Karpas-422 (cell line): ENCODE measurements at regions not wholly inside any gene's neighbourhood (a gene's known extent, or its start where the extent isn't known, plus 50 kb on each side); places are given as distances from the start of the nearest gene placed in this dataset.

ENCODE experiments used
- DNase-seq: peaks from one replicate; pipeline ENCODE4 v3.0.0-alpha.2; 2015
- H2AFZ ChIP-seq: fragments of 200-600 bp; sonication (generic); 2 replicates; pipeline ENCODE4 v1.6.1; 2014; ENCODE audit warnings: antibody characterized with exemption, low read length, mixed read lengths
- H3K27ac ChIP-seq: fragments of 200-600 bp; sonication (generic); 2 replicates; pipeline ENCODE4 v1.5.1; 2014; ENCODE audit warnings: mild to moderate bottlenecking, low read length, moderate library complexity
- H3K27me3 ChIP-seq: fragments of 200-600 bp; sonication (generic); 2 replicates; pipeline ENCODE4 v1.6.1; 2014; ENCODE audit warnings: low read length, mixed read lengths
- H3K36me3 ChIP-seq: fragments of 200-600 bp; sonication (generic); 2 replicates; pipeline ENCODE4 v1.6.1; 2014; ENCODE audit warnings: low read length, mixed read lengths; ENCODE audit not compliant: insufficient read depth
- H3K4me1 ChIP-seq: fragments of 200-600 bp; sonication (generic); 2 replicates; pipeline ENCODE4 v1.6.1; 2014; ENCODE audit warnings: mild to moderate bottlenecking, low read length, mixed read lengths
- H3K4me2 ChIP-seq: fragments of 200-600 bp; sonication (generic); 2 replicates; pipeline ENCODE4 v1.6.1; 2014; ENCODE audit warnings: low read length, low read depth, mild to moderate bottlenecking; ENCODE audit not compliant: poor library complexity, severe bottlenecking
- H3K4me3 ChIP-seq: fragments of 200-600 bp; sonication (generic); 2 replicates; pipeline ENCODE4 v1.5.1; 2014; ENCODE audit warnings: mild to moderate bottlenecking, antibody characterized with exemption, low read length, mixed read lengths
- H3K79me2 ChIP-seq: fragments of 200-600 bp; sonication (generic); 2 replicates; pipeline ENCODE4 v1.6.1; 2014; ENCODE audit warnings: mild to moderate bottlenecking, low read length, mixed read lengths
- H3K9ac ChIP-seq: fragments of 200-600 bp; sonication (generic); 2 replicates; pipeline ENCODE4 v1.6.0; 2014; ENCODE audit warnings: low read length
- H3K9me2 ChIP-seq: fragments of 200-600 bp; sonication (generic), shearing (Covaris generic); replicated peaks from 2 replicates; pipeline ENCODE4 v1.6.0; 2014; ENCODE audit warnings: mild to moderate bottlenecking, low read length, moderate library complexity; ENCODE audit not compliant: insufficient read depth
- H3K9me3 ChIP-seq: fragments of 300-700, 200-600 bp; sonication (generic); 2 replicates; pipeline ENCODE4 v1.6.1; 2014; ENCODE audit warnings: low read length, mixed read lengths
- H4K20me1 ChIP-seq: fragments of 200-600 bp; sonication (generic); 2 replicates; pipeline ENCODE4 v1.6.1; 2014; ENCODE audit warnings: mild to moderate bottlenecking, antibody characterized with exemption, low read length, low read depth; ENCODE audit not compliant: insufficient read depth

DNA sequence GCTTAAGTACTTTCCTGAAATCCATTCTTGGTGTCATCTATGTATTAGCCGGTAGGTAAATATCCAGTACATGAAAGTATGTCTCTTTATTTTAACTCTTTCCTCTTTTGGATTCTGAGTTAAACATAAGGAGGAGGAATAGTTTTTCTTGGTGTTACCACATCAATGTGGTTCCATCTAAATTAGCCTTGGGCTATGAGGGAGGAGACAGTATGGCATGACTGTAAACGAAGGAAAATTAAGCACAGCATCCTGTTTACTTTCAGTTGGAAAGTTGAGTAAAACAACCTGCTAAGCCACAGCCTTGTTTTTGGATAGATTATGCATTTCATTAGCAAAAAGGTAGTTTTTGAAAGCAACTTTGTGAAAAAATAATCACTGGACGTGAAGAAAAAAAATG is 693.0 kb upstream of the SOX9 start:
- H3K4me3 ChIP-seq, result no peak overlapping the region
- H3K27ac ChIP-seq, result no peak overlapping the region
- H3K4me1 ChIP-seq, result peaks cover 24% of the 10 kb centered on the region
- DNase-seq, result no peak
- H3K79me2 ChIP-seq, result no peaks in the 10 kb centered on the region
- no peak overlapping the region for H2AFZ ChIP-seq
- no peak overlapping the region for H3K9ac ChIP-seq
- H3K9me2 ChIP-seq, result no peaks in the 10 kb centered on the region
- H3K9me3 ChIP-seq, result peaks cover 5% of the 10 kb centered on the region; the same call in 1 of the 2 replicates
- H3K27me3 ChIP-seq, result no peaks in the 10 kb centered on the region
- H4K20me1 ChIP-seq, result no peaks in the 10 kb centered on the region
- no peaks in the 10 kb centered on the region for H3K36me3 ChIP-seq
- H3K4me2 ChIP-seq, result no peak overlapping the region

DNA sequence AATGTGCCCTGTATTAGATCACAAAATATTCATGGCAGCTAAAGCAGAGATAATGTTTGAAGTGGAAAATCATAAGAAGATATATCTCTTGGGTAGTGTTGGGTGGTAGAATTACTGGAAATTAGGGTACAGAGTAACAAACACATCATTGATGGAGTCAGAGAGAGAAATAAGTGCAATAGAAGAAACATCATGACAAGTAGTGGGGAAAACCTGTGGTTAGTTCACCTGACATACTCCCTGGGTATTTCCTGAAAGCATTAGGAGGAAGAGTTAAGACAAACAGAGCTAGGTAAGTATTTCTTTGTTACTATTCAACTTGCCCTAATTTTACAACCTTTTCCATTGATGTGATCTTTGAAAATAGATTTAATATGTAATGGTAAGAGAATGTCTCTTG is 691.9 kb upstream of the SOX9 start:
- H3K36me3 ChIP-seq, result no peaks in the 10 kb centered on the region
- peaks cover 5% of the 10 kb centered on the region; the same call in 1 of the 2 replicates for H3K9me3 ChIP-seq

GRCh38 chr17:71430281-71430680 is 690.5 kb upstream of the SOX9 start:
- Histone ChIP-seq H3K9me3 (peaks cover 5% of the 10 kb centered on the region; the same call in 1 of the 2 replicates), H3K79me2 (no peaks in the 10 kb centered on the region), H3K27me3 (no peaks in the 10 kb centered on the region), H3K4me1 (0 out of 2 replicates have a peak, but pooled peaks cover under 1% of the 10 kb centered on the region), H3K9me2 (no peaks in the 10 kb centered on the region), H3K4me2 (no peak overlapping the region), H2AFZ (no peak overlapping the region), H3K9ac (no peak overlapping the region), H3K36me3 (no peaks in the 10 kb centered on the region), H3K27ac (no peak overlapping the region), H4K20me1 (no peaks in the 10 kb centered on the region), H3K4me3 (no peak overlapping the region)
- no peak for DNase-seq

More for the DNA sequence above, 691.9 kb upstream of the SOX9 start:
- no peak for DNase-seq
- H3K4me1 ChIP-seq, result peaks cover 15% of the 10 kb centered on the region
- H3K4me2 ChIP-seq, result no peak overlapping the region
- H3K4me3 ChIP-seq, result no peak overlapping the region
- H3K9ac ChIP-seq, result no peak overlapping the region
- H2AFZ ChIP-seq, result no peak overlapping the region
- H3K9me2 ChIP-seq, result no peaks in the 10 kb centered on the region
- no peak overlapping the region for H3K27ac ChIP-seq
- H3K27me3 ChIP-seq, result no peaks in the 10 kb centered on the region
- H4K20me1 ChIP-seq, result no peaks in the 10 kb centered on the region
- no peaks in the 10 kb centered on the region for H3K79me2 ChIP-seq

- H3K9me3 ChIP-seq, result peaks cover 5% of the 10 kb centered on the region; the same call in 1 of the 2 replicates
- no peak overlapping the region for H3K27ac ChIP-seq
- no peaks in the 10 kb centered on the region for H3K4me1 ChIP-seq
- no peaks in the 10 kb centered on the region for H3K27me3 ChIP-seq
- no peak overlapping the region for H3K9ac ChIP-seq
- no peaks in the 10 kb centered on the region for H3K79me2 ChIP-seq
- no peak overlapping the region for H3K4me3 ChIP-seq
- H3K9me2 ChIP-seq, result no peaks in the 10 kb centered on the region
- DNase-seq, result no peak
- no peak overlapping the region for H3K4me2 ChIP-seq
- no peaks in the 10 kb centered on the region for H3K36me3 ChIP-seq
- H4K20me1 ChIP-seq, result no peaks in the 10 kb centered on the region
- H2AFZ ChIP-seq, result no peak overlapping the region
Measured at GRCh38 chr17:71431146-71431545, 689.7 kb upstream of the SOX9 start.

GRCh38 chr17:71432378-71433315 is 688.2 kb upstream of the SOX9 start:
- Histone ChIP-seq H3K9me2 (no peaks in the 10 kb centered on the region), H4K20me1 (no peaks in the 10 kb centered on the region), H3K27me3 (no peaks in the 10 kb centered on the region), H3K4me2 (no peak overlapping the region), H3K9ac (no peak overlapping the region), H2AFZ (no peak overlapping the region), H3K36me3 (no peaks in the 10 kb centered on the region), H3K9me3 (peaks cover 5% of the 10 kb centered on the region; the same call in 1 of the 2 replicates), H3K79me2 (no peaks in the 10 kb centered on the region), H3K27ac (no peak overlapping the region), H3K4me1 (no peaks in the 10 kb centered on the region), H3K4me3 (no peak overlapping the region)
- no peak for DNase-seq

- Histone ChIP-seq H3K9me3 (no peaks in the 10 kb centered on the region), H4K20me1 (no peaks in the 10 kb centered on the region), H3K4me3 (no peak overlapping the region), H3K9ac (no peak overlapping the region), H3K9me2 (no peaks in the 10 kb centered on the region), H2AFZ (no peak overlapping the region), H3K36me3 (no peaks in the 10 kb centered on the region), H3K4me2 (no peak overlapping the region), H3K4me1 (no peaks in the 10 kb centered on the region), H3K79me2 (no peaks in the 10 kb centered on the region), H3K27ac (no peak overlapping the region), H3K27me3 (no peaks in the 10 kb centered on the region)
- DNase-seq, result no peak
Measured at GRCh38 chr17:71434716-71435115, 686.1 kb upstream of the SOX9 start.

DNA sequence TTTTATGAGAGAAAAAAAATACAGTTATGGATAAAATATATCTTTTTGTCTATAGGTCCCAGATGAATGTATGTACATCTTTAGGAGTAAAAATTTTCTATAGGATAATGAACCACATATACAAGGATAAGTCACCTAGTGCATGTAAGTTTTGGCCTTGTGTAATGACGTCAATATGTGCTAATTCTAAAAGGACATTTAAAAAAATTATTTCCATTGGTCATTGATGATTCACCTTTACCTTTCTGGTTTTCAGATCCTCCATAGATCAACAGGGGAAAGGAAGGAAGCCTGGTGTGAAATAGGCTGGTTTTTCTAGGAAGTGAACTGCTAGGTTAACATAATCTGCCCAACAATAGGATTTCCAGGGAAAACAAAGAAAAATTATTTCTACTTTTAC is 684.3 kb upstream of the SOX9 start:
- H3K9ac ChIP-seq, result no peak overlapping the region
- no peaks in the 10 kb centered on the region for H3K79me2 ChIP-seq
- H3K4me2 ChIP-seq, result no peak overlapping the region
- H3K9me3 ChIP-seq, result no peaks in the 10 kb centered on the region
- no peaks in the 10 kb centered on the region for H4K20me1 ChIP-seq
- no peaks in the 10 kb centered on the region for H3K9me2 ChIP-seq
- DNase-seq, result no peak
- H2AFZ ChIP-seq, result no peak overlapping the region
- H3K4me1 ChIP-seq, result no peaks in the 10 kb centered on the region
- H3K27me3 ChIP-seq, result no peaks in the 10 kb centered on the region
- H3K4me3 ChIP-seq, result no peak overlapping the region
- no peak overlapping the region for H3K27ac ChIP-seq
- H3K36me3 ChIP-seq, result no peaks in the 10 kb centered on the region

DNA sequence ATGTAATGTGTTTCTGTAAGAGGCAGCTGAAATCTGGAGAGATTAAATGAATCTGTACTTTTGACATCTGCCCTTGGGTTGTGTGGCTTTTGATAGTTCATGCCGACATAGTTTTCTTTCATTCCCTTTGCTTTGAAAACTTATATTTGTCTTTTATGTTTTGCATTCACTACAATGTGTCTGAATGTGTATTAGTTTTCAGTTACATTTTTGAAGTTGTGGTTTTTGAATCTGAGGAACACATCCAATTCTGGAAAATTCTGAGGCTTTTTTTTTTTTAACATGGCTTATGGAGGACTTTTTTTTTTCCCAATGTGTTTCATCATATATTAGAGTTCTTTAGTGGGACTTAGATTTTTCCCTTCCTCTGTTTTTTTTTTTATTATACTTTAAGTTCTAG is 683.7 kb upstream of the SOX9 start:
- Histone ChIP-seq H3K9ac (no peak overlapping the region), H3K4me1 (no peaks in the 10 kb centered on the region), H3K4me2 (no peak overlapping the region), H3K9me2 (no peaks in the 10 kb centered on the region), H2AFZ (no peak overlapping the region), H3K79me2 (no peaks in the 10 kb centered on the region), H3K4me3 (no peak overlapping the region), H4K20me1 (no peaks in the 10 kb centered on the region), H3K27me3 (no peaks in the 10 kb centered on the region), H3K9me3 (no peaks in the 10 kb centered on the region), H3K27ac (no peak overlapping the region), H3K36me3 (no peaks in the 10 kb centered on the region)
- no peak for DNase-seq
